HEK293 (cell line): ENCODE measurements at regions not wholly inside any gene's neighbourhood (a gene's known extent, or its start where the extent isn't known, plus 50 kb on each side); places are given as distances from the start of the nearest gene placed in this dataset.

Experiments
- CTCF ChIA-PET: fragments of 350-600 bp; formaldehyde crosslinking; extraction: SDS; loops from one replicate; lab custom pipeline; 2021; ENCODE audit warnings: antibody characterized with exemption; lab: Yijun Ruan, JAX
- POLR2A ChIA-PET: fragments of 300-600 bp; formaldehyde crosslinking; extraction: SDS; loops from one replicate; lab custom pipeline; 2020; ENCODE audit warnings: antibody characterized with exemption, inconsistent platforms; lab: Yijun Ruan, JAX
- H3K27ac ChIP-seq: fragments of 200-500 bp; sonication (Bioruptor generic); 2 replicates; pipeline ENCODE4 v1.5.1; 2014; ENCODE audit warnings: low read depth, low read length, control low read depth, inconsistent platforms; ENCODE audit errors: extremely low read depth
- H3K36me3 ChIP-seq, 2 experiments: fragments of 200-500 bp in 1 of 2; sonication (Bioruptor generic) in 1 of 2; 1 replicate in 1 of 2; 2 replicates in 1 of 2; pipeline ENCODE4 v1.5.1; 2014 to 2017; ENCODE audit warnings: inconsistent platforms in 2 of 2, low read length in 2 of 2; ENCODE audit not compliant: control insufficient read depth in 2 of 2, insufficient read depth in 1 of 2
- H3K4me1 ChIP-seq: fragments of 200-500 bp; sonication (Bioruptor generic); 2 replicates; pipeline ENCODE4 v1.5.1; 2014; ENCODE audit warnings: mild to moderate bottlenecking, low read length, inconsistent platforms; ENCODE audit not compliant: control insufficient read depth, insufficient read depth
- H3K4me3 ChIP-seq: 2 replicates; pipeline ENCODE4 v1.5.1; 2011; ENCODE audit warnings: low read depth, mild to moderate bottlenecking, control low read depth, low read length, moderate library complexity
- H3K9me3 ChIP-seq: fragments of 200-500 bp; sonication (Bioruptor generic); 2 replicates; pipeline ENCODE4 v1.5.1; 2014; ENCODE audit warnings: low read depth, low read length, inconsistent platforms; ENCODE audit not compliant: control insufficient read depth, insufficient read depth
- BCL11B ChIP-seq: fragments of 450-650 bp; formaldehyde crosslinking; IDR thresholded peaks from 2 replicates; pipeline ENCODE4 v1.5.1; 2016; ENCODE audit warnings: low read depth, missing biosample characterization, missing genetic modification characterization
- EGR2 ChIP-seq: fragments of 450-650 bp; formaldehyde crosslinking; IDR thresholded peaks from 2 replicates; pipeline ENCODE4 v1.5.1; 2016; ENCODE audit warnings: low read depth, missing biosample characterization, missing genetic modification characterization
- FEZF1 ChIP-seq: fragments of 450-650 bp; formaldehyde crosslinking; IDR thresholded peaks from 2 replicates; pipeline ENCODE4 v1.5.1; 2016; ENCODE audit warnings: missing biosample characterization, missing genetic modification characterization
- GLIS1 ChIP-seq: fragments of 450-650 bp; formaldehyde crosslinking; IDR thresholded peaks from 2 replicates; pipeline ENCODE4 v1.5.1; 2016; ENCODE audit warnings: missing biosample characterization, missing genetic modification characterization
- MYNN ChIP-seq: fragments of 450-650 bp; formaldehyde crosslinking; IDR thresholded peaks from 2 replicates; pipeline ENCODE4 v1.5.1; 2016; ENCODE audit warnings: missing biosample characterization, missing genetic modification characterization, borderline replicate concordance
- OSR2 ChIP-seq: fragments of 450-650 bp; formaldehyde crosslinking; IDR thresholded peaks from 2 replicates; pipeline ENCODE4 v1.5.1; 2016; ENCODE audit warnings: missing biosample characterization, missing genetic modification characterization
- SP2 ChIP-seq: fragments of 450-650 bp; formaldehyde crosslinking; IDR thresholded peaks from 2 replicates; pipeline ENCODE4 v1.5.1; 2016; ENCODE audit warnings: missing biosample characterization, missing genetic modification characterization
- TRIM28 ChIP-seq: IDR thresholded peaks from 2 replicates; pipeline ENCODE4 v1.6.1; 2011; ENCODE audit warnings: low read length, control low read depth, borderline replicate concordance
- ZEB2 ChIP-seq: fragments of 450-650 bp; formaldehyde crosslinking; IDR thresholded peaks from 2 replicates; pipeline ENCODE4 v1.5.1; 2016; ENCODE audit warnings: missing biosample characterization, missing genetic modification characterization
- ZFP69B ChIP-seq: fragments of 450-650 bp; formaldehyde crosslinking; IDR thresholded peaks from 2 replicates; pipeline ENCODE4 v1.5.1; 2016; ENCODE audit warnings: missing biosample characterization, missing genetic modification characterization
- ZIC2 ChIP-seq: fragments of 450-650 bp; formaldehyde crosslinking; IDR thresholded peaks from 2 replicates; pipeline ENCODE4 v1.5.1; 2016; ENCODE audit warnings: missing biosample characterization, missing genetic modification characterization
- ZNF10 ChIP-seq: fragments of 450-650 bp; formaldehyde crosslinking; IDR thresholded peaks from 2 replicates; pipeline ENCODE4 v1.5.1; 2017; ENCODE audit warnings: missing biosample characterization, missing genetic modification characterization
- ZNF114 ChIP-seq: fragments of 450-650 bp; formaldehyde crosslinking; IDR thresholded peaks from 2 replicates; pipeline ENCODE4 v1.5.0; 2017; ENCODE audit warnings: missing biosample characterization, missing genetic modification characterization
- ZNF561 ChIP-seq: fragments of 450-650 bp; IDR thresholded peaks from 2 replicates; pipeline ENCODE4 v1.5.1; 2018; ENCODE audit warnings: missing biosample characterization, missing genetic modification characterization, borderline replicate concordance
- ZNF585B ChIP-seq: fragments of 450-650 bp; formaldehyde crosslinking; IDR thresholded peaks from 2 replicates; pipeline ENCODE4 v1.5.1; 2016; ENCODE audit warnings: missing biosample characterization, missing genetic modification characterization
- ZNF629 ChIP-seq: fragments of 450-650 bp; formaldehyde crosslinking; IDR thresholded peaks from 2 replicates; pipeline ENCODE4 v1.5.1; 2017; ENCODE audit warnings: missing biosample characterization, missing genetic modification characterization
- ZNF791 ChIP-seq: fragments of 450-650 bp; formaldehyde crosslinking; IDR thresholded peaks from 2 replicates; pipeline ENCODE4 v1.5.1; 2016; ENCODE audit warnings: missing biosample characterization, missing genetic modification characterization
- TF ChIP-seq, protein P1 (sequence below): fragments of 450-650 bp; formaldehyde crosslinking; IDR thresholded peaks from 2 replicates; pipeline ENCODE4 v1.5.1; 2017; ENCODE audit warnings: missing biosample characterization, missing genetic modification characterization
- TF ChIP-seq, protein P2 (sequence below): fragments of 450-650 bp; IDR thresholded peaks from 2 replicates; pipeline ENCODE4 v1.5.1; 2018; ENCODE audit warnings: missing biosample characterization, mild to moderate bottlenecking, missing genetic modification characterization
- TF ChIP-seq, protein P3 (sequence below): sonication (generic); formaldehyde crosslinking; IDR thresholded peaks from 2 replicates; pipeline ENCODE4 v1.8.1; 2022; ENCODE audit warnings: mild to moderate bottlenecking, moderate library complexity, missing genetic modification reagents
- TF ChIP-seq, protein P4 (sequence below): fragments of 450-650 bp; formaldehyde crosslinking; IDR thresholded peaks from 2 replicates; pipeline ENCODE4 v1.5.1; 2017; ENCODE audit warnings: missing biosample characterization, missing genetic modification characterization

DNA sequence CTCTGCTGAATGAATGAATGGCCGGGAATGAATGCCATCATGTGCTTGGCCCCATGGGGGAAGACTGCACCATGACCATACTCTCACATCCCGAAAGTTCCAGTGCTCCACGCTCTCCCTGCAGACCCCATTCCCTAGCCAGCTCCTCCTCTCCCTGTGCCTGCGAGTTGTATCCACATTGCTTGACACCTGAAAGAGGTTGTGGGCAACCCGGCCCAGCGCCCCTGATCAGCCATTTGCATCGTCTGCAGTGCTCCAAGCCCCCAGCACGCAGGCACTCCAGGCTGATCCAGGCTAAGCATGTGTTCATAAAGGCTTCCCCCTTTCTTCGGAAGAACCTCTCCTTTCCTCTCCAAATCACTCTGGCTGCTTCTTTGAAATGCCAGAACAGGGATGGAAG is 354.4 kb upstream of the MKI67 start:
- Histone ChIP-seq H3K4me1 (no peaks in the 10 kb centered on the region), H3K9me3 (no peaks in the 10 kb centered on the region), H3K36me3 (no peaks in the 10 kb centered on the region), H3K27ac (no peak overlapping the region), H3K4me3 (no peak overlapping the region)
- ChIA-PET POLR2A (no interaction called here), CTCF (no interaction called here)
- TF ChIP-seq ZNF114 (tag by site-specific recombination) (no peak), ZIC2 (no peak), BCL11B (tag by site-specific recombination) (no peak), TRIM28 (no peak), FEZF1 (tag by site-specific recombination) (no peak)

DNA sequence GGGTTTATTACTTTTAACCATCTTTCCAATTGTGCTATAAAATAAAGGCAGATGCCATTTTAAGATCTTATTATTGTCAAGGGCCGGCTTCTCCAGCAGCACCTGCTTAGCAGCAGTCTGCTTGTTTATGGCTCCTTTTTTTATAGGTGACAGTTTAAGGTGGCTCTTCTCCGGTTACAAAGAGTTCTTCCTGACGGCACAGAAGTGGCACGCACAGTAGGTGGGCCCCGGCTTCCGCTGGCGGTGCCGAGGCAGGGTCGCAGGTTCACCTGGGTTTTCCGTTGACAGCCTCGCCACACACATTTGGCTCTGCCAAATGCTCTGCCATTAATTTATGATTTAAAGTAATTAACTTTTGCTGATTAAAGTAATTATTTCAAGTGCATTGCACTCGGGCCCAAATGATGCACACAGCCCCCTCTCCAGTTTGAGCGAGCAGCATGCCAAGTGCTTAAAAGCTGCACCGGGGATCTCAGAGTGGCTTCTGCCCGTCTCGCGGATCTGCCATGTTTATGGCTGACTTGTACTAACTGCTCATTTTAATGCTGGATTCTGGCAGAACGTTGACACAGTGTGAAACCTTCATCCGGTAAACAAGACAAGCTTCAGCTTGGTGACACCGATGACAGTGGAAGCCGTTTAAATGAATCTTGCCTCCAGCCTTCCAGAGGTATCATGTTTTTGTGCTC is 355.1 kb upstream of the MKI67 start:
- H3K27ac ChIP-seq, result no peak overlapping the region
- no peaks in the 10 kb centered on the region for H3K36me3 ChIP-seq
- ChIA-PET POLR2A (no interaction called here), CTCF (no interaction called here)
- H3K4me1 ChIP-seq, result no peaks in the 10 kb centered on the region
- no peak overlapping the region for H3K4me3 ChIP-seq
- H3K9me3 ChIP-seq, result no peaks in the 10 kb centered on the region
- TF ChIP-seq ZNF629 (no peak), GLIS1 (tag by site-specific recombination) (0 out of 2 replicates have a peak, but pooled peaks have one; percentile 14), ZIC2 (peak; percentile 13; the same call in 1 of the 2 replicates), EGR2 (tag by site-specific recombination) (no peak), ZNF10 (peak; percentile 88), ZNF561 (tag by site-specific recombination) (0 out of 2 replicates have a peak, but pooled peaks have one; percentile 71), MYNN (tag by site-specific recombination) (no peak), OSR2 (tag by site-specific recombination) (peak; percentile 95), ZNF585B (tag by site-specific recombination) (no peak), ZFP69B (tag by site-specific recombination) (peak; percentile 70), ZNF791 (tag by site-specific recombination) (no peak), ZEB2 (tag by site-specific recombination) (no peak), SP2 (tag by site-specific recombination) (no peak)
- TF ChIP-seq, protein P1, sequence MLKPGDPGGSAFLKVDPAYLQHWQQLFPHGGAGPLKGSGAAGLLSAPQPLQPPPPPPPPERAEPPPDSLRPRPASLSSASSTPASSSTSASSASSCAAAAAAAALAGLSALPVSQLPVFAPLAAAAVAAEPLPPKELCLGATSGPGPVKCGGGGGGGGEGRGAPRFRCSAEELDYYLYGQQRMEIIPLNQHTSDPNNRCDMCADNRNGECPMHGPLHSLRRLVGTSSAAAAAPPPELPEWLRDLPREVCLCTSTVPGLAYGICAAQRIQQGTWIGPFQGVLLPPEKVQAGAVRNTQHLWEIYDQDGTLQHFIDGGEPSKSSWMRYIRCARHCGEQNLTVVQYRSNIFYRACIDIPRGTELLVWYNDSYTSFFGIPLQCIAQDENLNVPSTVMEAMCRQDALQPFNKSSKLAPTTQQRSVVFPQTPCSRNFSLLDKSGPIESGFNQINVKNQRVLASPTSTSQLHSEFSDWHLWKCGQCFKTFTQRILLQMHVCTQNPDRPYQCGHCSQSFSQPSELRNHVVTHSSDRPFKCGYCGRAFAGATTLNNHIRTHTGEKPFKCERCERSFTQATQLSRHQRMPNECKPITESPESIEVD, result 0 out of 2 replicates have a peak, but pooled peaks have one; percentile 6
- TF ChIP-seq, protein P2, sequence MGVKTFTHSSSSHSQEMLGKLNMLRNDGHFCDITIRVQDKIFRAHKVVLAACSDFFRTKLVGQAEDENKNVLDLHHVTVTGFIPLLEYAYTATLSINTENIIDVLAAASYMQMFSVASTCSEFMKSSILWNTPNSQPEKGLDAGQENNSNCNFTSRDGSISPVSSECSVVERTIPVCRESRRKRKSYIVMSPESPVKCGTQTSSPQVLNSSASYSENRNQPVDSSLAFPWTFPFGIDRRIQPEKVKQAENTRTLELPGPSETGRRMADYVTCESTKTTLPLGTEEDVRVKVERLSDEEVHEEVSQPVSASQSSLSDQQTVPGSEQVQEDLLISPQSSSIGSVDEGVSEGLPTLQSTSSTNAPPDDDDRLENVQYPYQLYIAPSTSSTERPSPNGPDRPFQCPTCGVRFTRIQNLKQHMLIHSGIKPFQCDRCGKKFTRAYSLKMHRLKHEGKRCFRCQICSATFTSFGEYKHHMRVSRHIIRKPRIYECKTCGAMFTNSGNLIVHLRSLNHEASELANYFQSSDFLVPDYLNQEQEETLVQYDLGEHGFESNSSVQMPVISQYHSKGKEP, result peak; percentile 8; the same call in 1 of the 2 replicates
- TF ChIP-seq, protein P3, sequence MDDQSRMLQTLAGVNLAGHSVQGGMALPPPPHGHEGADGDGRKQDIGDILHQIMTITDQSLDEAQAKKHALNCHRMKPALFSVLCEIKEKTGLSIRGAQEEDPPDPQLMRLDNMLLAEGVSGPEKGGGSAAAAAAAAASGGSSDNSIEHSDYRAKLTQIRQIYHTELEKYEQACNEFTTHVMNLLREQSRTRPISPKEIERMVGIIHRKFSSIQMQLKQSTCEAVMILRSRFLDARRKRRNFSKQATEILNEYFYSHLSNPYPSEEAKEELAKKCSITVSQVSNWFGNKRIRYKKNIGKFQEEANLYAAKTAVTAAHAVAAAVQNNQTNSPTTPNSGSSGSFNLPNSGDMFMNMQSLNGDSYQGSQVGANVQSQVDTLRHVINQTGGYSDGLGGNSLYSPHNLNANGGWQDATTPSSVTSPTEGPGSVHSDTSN, result no peak
- TF ChIP-seq, protein P4, sequence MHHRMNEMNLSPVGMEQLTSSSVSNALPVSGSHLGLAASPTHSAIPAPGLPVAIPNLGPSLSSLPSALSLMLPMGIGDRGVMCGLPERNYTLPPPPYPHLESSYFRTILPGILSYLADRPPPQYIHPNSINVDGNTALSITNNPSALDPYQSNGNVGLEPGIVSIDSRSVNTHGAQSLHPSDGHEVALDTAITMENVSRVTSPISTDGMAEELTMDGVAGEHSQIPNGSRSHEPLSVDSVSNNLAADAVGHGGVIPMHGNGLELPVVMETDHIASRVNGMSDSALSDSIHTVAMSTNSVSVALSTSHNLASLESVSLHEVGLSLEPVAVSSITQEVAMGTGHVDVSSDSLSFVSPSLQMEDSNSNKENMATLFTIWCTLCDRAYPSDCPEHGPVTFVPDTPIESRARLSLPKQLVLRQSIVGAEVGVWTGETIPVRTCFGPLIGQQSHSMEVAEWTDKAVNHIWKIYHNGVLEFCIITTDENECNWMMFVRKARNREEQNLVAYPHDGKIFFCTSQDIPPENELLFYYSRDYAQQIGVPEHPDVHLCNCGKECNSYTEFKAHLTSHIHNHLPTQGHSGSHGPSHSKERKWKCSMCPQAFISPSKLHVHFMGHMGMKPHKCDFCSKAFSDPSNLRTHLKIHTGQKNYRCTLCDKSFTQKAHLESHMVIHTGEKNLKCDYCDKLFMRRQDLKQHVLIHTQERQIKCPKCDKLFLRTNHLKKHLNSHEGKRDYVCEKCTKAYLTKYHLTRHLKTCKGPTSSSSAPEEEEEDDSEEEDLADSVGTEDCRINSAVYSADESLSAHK (tag by site-specific recombination), result no peak
